Kidney epithelial cell (primary cell): ENCODE measurements at regions not wholly inside any gene's neighbourhood (a gene's known extent, or its start where the extent isn't known, plus 50 kb on each side); places are given as distances from the start of the nearest gene placed in this dataset.
A peak's percentile ranks its signal among the peaks of the same experiment; 100 is the strongest.

Source experiments
- DNase-seq: peaks from one replicate; pipeline ENCODE4 v3.0.0-alpha.2; 2010; ENCODE audit warnings: low read depth
- H3K27me3 ChIP-seq: 2 replicates; pipeline ENCODE4 v1.6.0; 2011; ENCODE audit warnings: low read length; ENCODE audit not compliant: control insufficient read depth, insufficient read depth
- H3K36me3 ChIP-seq: 2 replicates; pipeline ENCODE4 v1.5.1; 2011; ENCODE audit warnings: low read length; ENCODE audit not compliant: control insufficient read depth, insufficient read depth
- H3K4me3 ChIP-seq: 2 replicates; pipeline ENCODE4 v1.5.1; 2011; ENCODE audit warnings: low read depth, mild to moderate bottlenecking, control low read depth, low read length
- TF ChIP-seq, protein P1 (sequence below): IDR thresholded peaks from 2 replicates; pipeline ENCODE4 v1.5.1; 2011; ENCODE audit warnings: mild to moderate bottlenecking, moderate library complexity, low read length, control low read depth, inconsistent platforms; ENCODE audit not compliant: insufficient read depth, poor library complexity, severe bottlenecking

DNA sequence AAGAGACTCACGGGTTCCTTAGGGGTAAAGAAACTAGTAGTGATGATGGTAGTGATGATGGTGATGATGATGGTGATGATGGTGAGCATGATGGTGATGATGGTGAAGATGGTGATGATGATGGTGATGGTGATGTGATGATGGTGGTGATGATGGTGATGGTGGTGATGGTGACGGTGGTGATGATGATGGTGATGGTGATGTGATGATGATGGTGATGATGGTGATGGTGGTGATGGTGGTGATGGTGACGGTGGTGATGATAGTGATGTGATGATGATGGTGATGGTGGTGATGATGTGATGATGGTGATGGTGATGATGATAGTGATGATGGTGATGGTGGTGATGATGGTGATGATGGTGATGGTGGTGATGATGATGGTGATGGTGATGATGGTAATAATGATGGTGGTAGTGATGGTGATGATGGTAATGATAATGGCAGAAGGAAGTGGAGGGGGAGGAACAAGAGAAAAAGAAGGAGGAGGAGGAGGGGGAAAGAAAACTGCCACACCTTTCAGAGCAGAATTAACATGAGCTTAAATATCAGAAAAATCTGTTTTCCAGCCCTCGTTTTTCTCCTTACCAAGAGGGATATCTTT is 85.5 kb downstream of the FZD10 start:
- no peaks in the 10 kb centered on the region for H3K27me3 ChIP-seq
- DNase-seq, result no peak
- no peak overlapping the region for H3K4me3 ChIP-seq
- H3K36me3 ChIP-seq, result no peaks in the 10 kb centered on the region
- TF ChIP-seq, protein P1, sequence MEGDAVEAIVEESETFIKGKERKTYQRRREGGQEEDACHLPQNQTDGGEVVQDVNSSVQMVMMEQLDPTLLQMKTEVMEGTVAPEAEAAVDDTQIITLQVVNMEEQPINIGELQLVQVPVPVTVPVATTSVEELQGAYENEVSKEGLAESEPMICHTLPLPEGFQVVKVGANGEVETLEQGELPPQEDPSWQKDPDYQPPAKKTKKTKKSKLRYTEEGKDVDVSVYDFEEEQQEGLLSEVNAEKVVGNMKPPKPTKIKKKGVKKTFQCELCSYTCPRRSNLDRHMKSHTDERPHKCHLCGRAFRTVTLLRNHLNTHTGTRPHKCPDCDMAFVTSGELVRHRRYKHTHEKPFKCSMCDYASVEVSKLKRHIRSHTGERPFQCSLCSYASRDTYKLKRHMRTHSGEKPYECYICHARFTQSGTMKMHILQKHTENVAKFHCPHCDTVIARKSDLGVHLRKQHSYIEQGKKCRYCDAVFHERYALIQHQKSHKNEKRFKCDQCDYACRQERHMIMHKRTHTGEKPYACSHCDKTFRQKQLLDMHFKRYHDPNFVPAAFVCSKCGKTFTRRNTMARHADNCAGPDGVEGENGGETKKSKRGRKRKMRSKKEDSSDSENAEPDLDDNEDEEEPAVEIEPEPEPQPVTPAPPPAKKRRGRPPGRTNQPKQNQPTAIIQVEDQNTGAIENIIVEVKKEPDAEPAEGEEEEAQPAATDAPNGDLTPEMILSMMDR, result no peak

DNA sequence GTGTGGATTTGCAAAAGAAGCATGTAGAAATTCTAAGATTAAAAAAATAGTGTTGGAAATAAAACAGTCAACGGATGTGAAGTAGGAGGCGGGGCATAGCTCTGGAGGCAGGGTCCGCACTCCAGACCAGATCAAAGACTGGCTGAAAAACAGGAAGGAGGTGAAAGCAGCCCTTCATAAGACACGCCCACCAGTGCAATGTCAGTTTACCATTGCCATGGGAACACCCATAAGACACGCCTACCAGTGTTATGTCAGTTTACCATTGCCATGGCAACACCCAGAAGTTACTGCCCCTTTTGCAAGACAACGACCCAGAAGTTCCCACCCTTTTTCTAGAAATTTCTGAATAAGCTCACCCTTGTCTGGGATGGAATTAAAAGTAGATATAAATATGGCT is 87.1 kb downstream of the FZD10 start:
- Histone ChIP-seq H3K36me3 (no peaks in the 10 kb centered on the region), H3K27me3 (no peaks in the 10 kb centered on the region), H3K4me3 (no peak overlapping the region)
- TF ChIP-seq, protein P1, result no peak
- no peak for DNase-seq

DNA sequence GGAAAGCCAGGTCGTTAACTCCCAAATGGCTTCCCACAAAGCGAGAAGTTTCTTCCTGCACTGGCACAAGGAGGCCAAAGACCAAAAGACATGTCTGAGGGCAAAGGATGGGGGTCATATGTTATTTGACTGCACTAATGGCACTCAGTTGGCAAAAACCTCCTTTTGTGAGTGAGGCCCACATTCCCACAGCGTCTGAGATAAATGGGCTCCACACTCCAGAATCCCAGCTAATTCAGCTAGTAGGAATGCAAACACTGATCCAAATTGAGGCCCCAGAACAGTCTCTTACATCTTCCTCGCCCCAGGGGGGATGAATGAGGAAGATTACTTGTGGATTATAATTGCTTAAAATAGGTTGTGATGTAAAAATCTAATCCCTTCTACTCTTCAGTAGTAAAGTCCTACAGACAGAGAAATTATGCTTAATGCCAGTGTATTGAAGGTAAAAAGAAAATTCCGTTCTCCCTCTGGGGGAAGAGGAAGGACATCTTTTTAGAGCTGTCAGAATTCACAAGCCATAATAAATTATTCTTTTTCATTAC is 86.4 kb upstream of the PIWIL1 start:
- TF ChIP-seq, protein P1, result no peak
- Histone ChIP-seq H3K4me3 (no peak overlapping the region), H3K36me3 (no peaks in the 10 kb centered on the region), H3K27me3 (no peaks in the 10 kb centered on the region)
- no peak for DNase-seq

DNA sequence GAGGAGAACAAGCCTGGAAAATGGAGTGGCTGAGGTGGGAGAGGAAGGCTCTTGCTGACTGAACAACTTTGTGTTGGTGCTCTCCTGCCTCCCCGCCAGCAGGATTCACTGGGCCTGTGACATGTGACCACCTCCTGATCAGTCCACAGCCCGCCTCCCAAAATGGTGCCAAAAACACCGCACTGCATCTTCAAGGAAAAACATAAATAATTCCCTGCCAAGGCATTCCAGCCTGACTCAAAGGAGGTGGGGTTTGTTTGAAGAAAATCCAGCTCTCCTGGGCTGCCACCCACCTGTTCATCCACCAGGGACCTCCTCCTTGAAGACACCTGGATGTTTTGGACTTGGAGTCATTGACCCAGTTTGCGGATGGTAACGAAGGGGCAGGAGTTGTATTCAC is 83.8 kb upstream of the PIWIL1 start:
- H3K27me3 ChIP-seq, result no peaks in the 10 kb centered on the region
- DNase-seq, result no peak
- H3K36me3 ChIP-seq, result no peaks in the 10 kb centered on the region
- TF ChIP-seq, protein P1, result no peak
- no peak overlapping the region for H3K4me3 ChIP-seq

DNA sequence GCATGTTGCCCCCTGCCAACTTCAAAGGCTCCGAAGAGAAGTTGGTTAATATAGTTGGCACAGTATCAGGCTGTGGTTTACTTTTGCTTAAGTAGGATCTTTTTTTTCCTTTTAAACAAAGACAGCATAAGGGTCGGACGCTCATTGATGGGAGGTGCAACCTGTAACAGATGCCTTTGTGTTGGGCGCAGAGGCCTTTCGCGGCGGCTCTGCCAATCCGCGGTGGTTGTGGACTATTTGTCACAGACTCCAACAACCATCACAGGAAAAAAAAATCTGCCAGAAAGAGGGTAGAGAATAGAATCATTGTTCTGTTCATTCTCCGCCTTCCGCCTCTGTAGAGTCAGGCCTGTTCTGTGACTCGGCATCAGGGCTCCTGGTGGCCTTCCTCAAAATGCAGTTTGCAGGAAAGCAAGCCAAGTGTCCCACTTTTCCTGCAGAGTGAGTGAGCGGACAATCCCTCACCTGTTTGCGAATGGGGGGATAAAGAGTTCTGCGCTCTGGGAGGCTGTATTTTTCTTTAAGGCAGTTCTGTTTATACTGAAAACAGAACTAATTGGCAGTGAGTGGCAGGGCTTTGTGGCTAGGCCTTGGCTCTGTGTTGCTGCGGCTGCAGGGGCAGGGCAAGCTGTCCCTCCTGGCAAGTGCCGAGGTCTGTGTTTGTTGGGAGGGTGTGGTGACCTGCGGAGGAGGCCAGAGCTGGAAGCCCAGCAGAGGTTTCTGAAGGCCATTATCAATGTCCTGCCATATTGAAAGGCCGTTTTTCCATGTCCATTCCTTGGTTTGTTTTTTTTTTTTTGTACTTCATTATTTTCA is 83.0 kb upstream of the PIWIL1 start:
- DNase-seq, result peak; percentile 47
- no peaks in the 10 kb centered on the region for H3K27me3 ChIP-seq
- TF ChIP-seq, protein P1, result no peak
- no peaks in the 10 kb centered on the region for H3K36me3 ChIP-seq
- H3K4me3 ChIP-seq, result no peak overlapping the region
